Thoracic aorta (tissue), 2 donors: ENCODE measurements at regions not wholly inside any gene's neighbourhood (a gene's known extent, or its start where the extent isn't known, plus 50 kb on each side); places are given as distances from the start of the nearest gene placed in this dataset.
"Not testable (repeated sequence)": the region's sequence is repeated elsewhere in the genome, so short reads cannot be mapped to it uniquely, and the experiment has no call there.

Experiments
- ATAC-seq: fragments of 150-250 bp; one replicate; pipeline ENCODE4 v1.8.0; 2017; ENCODE audit warnings: low read depth; ENCODE audit not compliant: insufficient number of reproducible peaks, low FRiP score
- DNase-seq: peaks from one replicate; pipeline ENCODE4 v3.0.0-alpha.2; 2020; ENCODE audit warnings: low spot score
- H3K27ac ChIP-seq, 2 donors: fragments of 200-600 bp; sonication (generic); 1 replicate in 1 of 2; 2 replicates in 1 of 2; pipeline ENCODE4 v1.5.1; 2016; ENCODE audit warnings: mild to moderate bottlenecking in 2 of 2, moderate library complexity in 2 of 2
- H3K27me3 ChIP-seq: fragments of 200-600 bp; sonication (generic); replicated peaks from 2 replicates; pipeline ENCODE4 v1.6.0; 2016; ENCODE audit warnings: mild to moderate bottlenecking; ENCODE audit not compliant: insufficient read depth
- H3K36me3 ChIP-seq: fragments of 200-600 bp; sonication (generic); one replicate; pipeline ENCODE4 v1.5.1; 2016
- H3K4me1 ChIP-seq, 2 donors: fragments of 200-600 bp; sonication (generic); 1 replicate in 1 of 2; 2 replicates in 1 of 2; pipeline versions ENCODE4 v1.5.1 to v1.6.0; 2016; ENCODE audit warnings: low read depth in 2 of 2, mild to moderate bottlenecking in 1 of 2; ENCODE audit not compliant: control insufficient read depth in 1 of 2
- H3K4me3 ChIP-seq: fragments of 200-600 bp; sonication (generic); 2 replicates; pipeline ENCODE4 v1.5.1; 2016; ENCODE audit warnings: mild to moderate bottlenecking
- H3K9me3 ChIP-seq: fragments of 200-600 bp; sonication (generic); 2 replicates; pipeline ENCODE4 v1.5.1; 2016
- CTCF ChIP-seq: fragments of 200-600 bp; sonication (generic); IDR thresholded peaks from one replicate; pipeline ENCODE4 v1.5.1; 2019; ENCODE audit warnings: antibody characterized with exemption

GRCh38 chr11:123344790-123345357 is 85.2 kb upstream of the GRAMD1B start:
- no peaks in the 10 kb centered on the region for H3K4me1 ChIP-seq
- TF ChIP-seq CTCF = no peak
- H3K4me3 ChIP-seq = no peak overlapping the region
- no peaks in the 10 kb centered on the region for H3K36me3 ChIP-seq
- no peaks in the 10 kb centered on the region for H3K27me3 ChIP-seq
- H3K9me3 ChIP-seq = no peaks in the 10 kb centered on the region
- DNase-seq = no peak
- no peak for ATAC-seq
- H3K27ac ChIP-seq = no peak overlapping the region

DNA sequence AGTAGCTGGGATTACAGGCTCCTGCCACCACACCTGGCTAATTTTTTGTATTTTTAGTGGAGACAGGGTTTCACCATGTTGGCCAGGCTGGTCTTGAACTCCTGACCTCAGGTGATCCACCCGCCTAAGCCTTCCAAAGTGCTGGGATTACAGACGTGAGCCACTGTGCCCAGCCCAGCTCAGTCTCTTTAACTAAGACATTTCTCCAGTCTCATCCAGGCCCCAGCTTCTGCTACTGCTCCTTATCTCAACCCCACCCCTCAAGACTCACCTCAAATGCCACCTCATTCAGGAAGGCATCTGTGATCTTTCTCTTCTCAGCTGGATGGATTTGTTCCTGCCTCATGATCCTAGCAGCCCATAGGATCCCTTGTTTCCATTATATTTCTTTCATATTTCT is 85.9 kb upstream of the GRAMD1B start:
- H3K4me3 ChIP-seq, H3K9me3 ChIP-seq, ATAC-seq, H3K27me3 ChIP-seq, DNase-seq, H3K36me3 ChIP-seq, H3K27ac ChIP-seq, H3K4me1 ChIP-seq: not testable (repeated sequence)

GRCh38 chr11:123338997-123339752 is 90.9 kb upstream of the GRAMD1B start:
- DNase-seq (no peak), ATAC-seq (no peak)
- no peaks in the 10 kb centered on the region for H3K4me1 ChIP-seq
- H3K9me3 ChIP-seq = no peaks in the 10 kb centered on the region
- no peaks in the 10 kb centered on the region for H3K36me3 ChIP-seq
- H3K4me3 ChIP-seq = no peak overlapping the region
- no peak for TF ChIP-seq CTCF
- no peaks in the 10 kb centered on the region for H3K27me3 ChIP-seq
- H3K27ac ChIP-seq = no peak overlapping the region

GRCh38 chr11:123338266-123338800 is 91.7 kb upstream of the GRAMD1B start:
- no peak for TF ChIP-seq CTCF
- DNase-seq = no peak
- Histone ChIP-seq H3K27me3 (no peaks in the 10 kb centered on the region), H3K9me3 (no peaks in the 10 kb centered on the region), H3K4me1 (no peaks in the 10 kb centered on the region), H3K4me3 (no peak overlapping the region), H3K27ac (no peak overlapping the region), H3K36me3 (no peaks in the 10 kb centered on the region)
- no peak for ATAC-seq

DNA sequence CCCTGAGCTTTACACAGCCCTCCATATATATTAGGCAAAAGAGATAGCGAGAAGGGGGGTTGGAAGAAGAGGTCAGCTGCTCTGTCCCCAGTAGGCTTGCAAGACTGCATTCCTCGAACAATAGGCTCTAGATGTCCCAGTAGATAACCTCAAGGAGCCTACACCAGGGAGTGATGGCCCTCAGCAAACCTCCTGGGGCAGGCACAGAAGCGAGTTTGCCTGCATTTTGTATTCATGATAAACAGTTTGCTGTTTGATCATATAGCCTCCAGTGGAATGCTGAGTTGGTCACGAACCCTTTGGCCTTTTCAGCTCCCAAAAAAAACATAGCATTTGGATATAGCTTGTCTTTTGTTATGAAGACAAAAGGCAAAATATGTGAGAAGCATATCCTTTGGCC is 95.1 kb upstream of the GRAMD1B start:
- H3K9me3 ChIP-seq = peaks cover 4% of the 10 kb centered on the region
- no peak for DNase-seq
- ATAC-seq = no peak
- H3K27ac ChIP-seq = no peak overlapping the region
- no peaks in the 10 kb centered on the region for H3K4me1 ChIP-seq
- H3K4me3 ChIP-seq = no peak overlapping the region
- H3K36me3 ChIP-seq = no peaks in the 10 kb centered on the region
- H3K27me3 ChIP-seq = no peaks in the 10 kb centered on the region
- TF ChIP-seq CTCF = no peak

DNA sequence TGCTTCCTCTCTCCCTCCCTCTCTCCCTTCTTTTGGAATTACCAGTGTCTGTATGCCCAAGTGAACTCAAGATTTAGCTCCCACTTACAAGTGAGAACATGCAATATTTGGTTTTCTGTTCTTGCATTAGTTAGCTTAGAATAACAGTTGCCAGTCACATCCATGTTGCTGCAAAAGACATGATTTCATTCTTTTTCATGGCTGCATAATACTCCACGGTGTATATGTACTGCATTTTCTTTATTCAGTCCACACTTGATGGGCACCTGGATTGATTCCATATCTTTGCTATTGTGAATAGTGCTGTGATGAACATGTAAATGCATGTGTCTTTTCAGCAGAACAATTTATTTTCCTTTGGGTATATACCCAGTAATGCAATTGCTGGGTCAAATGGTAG is 97.5 kb upstream of the GRAMD1B start:
- ATAC-seq = not testable (repeated sequence)

More for the DNA sequence above, 97.5 kb upstream of the GRAMD1B start:
- not testable (repeated sequence) for H3K27ac ChIP-seq, H3K9me3 ChIP-seq, H3K4me3 ChIP-seq, H3K36me3 ChIP-seq, H3K27me3 ChIP-seq, DNase-seq, H3K4me1 ChIP-seq
